Prostate gland (tissue), 2 donors: ENCODE measurements at regions not wholly inside any gene's neighbourhood (a gene's known extent, or its start where the extent isn't known, plus 50 kb on each side); places are given as distances from the start of the nearest gene placed in this dataset.

Experiments used
- DNase-seq: peaks from one replicate; pipeline ENCODE4 v3.0.0-alpha.2; 2019; ENCODE audit warnings: low spot score
- H3K27ac ChIP-seq, 2 donors: fragments of 200-600 bp; sonication (generic); 2 replicates each; pipeline ENCODE4 v1.5.1; 2017 to 2019
- H3K27me3 ChIP-seq: fragments of 200-600 bp; sonication (generic); replicated peaks from 2 replicates; pipeline ENCODE4 v1.5.1; 2019; ENCODE audit not compliant: insufficient read depth
- H3K36me3 ChIP-seq, 2 donors: fragments of 200-600 bp; sonication (generic); 1 replicate in 1 of 2; 2 replicates in 1 of 2; pipeline versions ENCODE4 v1.5.1 to v1.8.1; 2017 to 2019
- H3K4me1 ChIP-seq: fragments of 200-600 bp; sonication (generic); replicated peaks from 2 replicates; pipeline ENCODE4 v1.5.1; 2019
- H3K4me3 ChIP-seq, 2 donors: fragments of 200-600 bp; sonication (generic); 2 replicates each; pipeline ENCODE4 v1.5.1; 2017 to 2019
- H3K9me3 ChIP-seq: fragments of 200-600 bp; sonication (generic); 2 replicates; pipeline ENCODE4 v1.5.1; 2017
- POLR2A ChIP-seq: fragments of 450-650 bp; IDR thresholded peaks from one replicate; pipeline ENCODE4 v1.6.1; 2016; ENCODE audit warnings: antibody characterized with exemption, mild to moderate bottlenecking
- POLR2AphosphoS5 ChIP-seq: sonication (generic); formaldehyde crosslinking; IDR thresholded peaks from one replicate; pipeline ENCODE4 v1.6.1; 2017; ENCODE audit warnings: antibody characterized with exemption
- WGBS: methylation state at CpG from one replicate; pipeline ENCODE4 v1.1.5; 2018; 5-methylcytosine and 5-hydroxymethylcytosine counted together
- intact Hi-C: fragments of 100-400 bp; cut with DNase I; formaldehyde crosslinking; loops from one replicate; pipeline ENCODE4 v1.14.2; 2022
- TF ChIP-seq, protein P1 (sequence below), 4 experiments: fragments of 200-600 bp in 2 of 4; fragments of 450-650 bp in 2 of 4; sonication (generic) in 2 of 4; IDR thresholded peaks; 1 replicate in 3 of 4; 2 replicates in 1 of 4; pipeline ENCODE4 v1.5.1; 2016 to 2019; ENCODE audit warnings: antibody characterized with exemption in 4 of 4, mild to moderate bottlenecking in 2 of 4, moderate library complexity in 2 of 4

DNA sequence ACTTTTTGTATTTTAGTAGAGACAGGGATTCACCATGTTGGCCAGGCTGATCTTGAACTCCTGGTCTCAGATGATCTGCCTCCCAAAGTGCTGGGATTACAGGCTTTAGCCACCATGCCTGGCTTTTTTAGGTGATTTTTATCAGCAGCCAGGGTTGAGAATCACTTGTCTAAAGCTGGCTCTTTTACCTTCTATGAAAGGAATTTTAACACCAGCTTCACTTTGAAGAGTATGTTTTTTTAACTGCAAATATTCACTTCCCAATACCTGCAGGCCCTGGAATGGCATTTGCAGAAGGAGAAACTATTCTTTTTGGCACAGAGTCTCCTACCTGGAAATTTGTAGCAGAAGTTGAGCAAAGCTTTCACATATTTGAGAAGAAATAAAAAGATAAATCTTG is 63.6 kb upstream of the NAA20 start:
- Histone ChIP-seq H3K9me3 (no peaks in the 10 kb centered on the region), H3K4me1 (no peaks in the 10 kb centered on the region), H3K27ac (no peak overlapping the region), H3K27me3 (no peaks in the 10 kb centered on the region), H3K4me3 (no peak overlapping the region), H3K36me3 (no peaks in the 10 kb centered on the region)
- TF ChIP-seq, protein P1, sequence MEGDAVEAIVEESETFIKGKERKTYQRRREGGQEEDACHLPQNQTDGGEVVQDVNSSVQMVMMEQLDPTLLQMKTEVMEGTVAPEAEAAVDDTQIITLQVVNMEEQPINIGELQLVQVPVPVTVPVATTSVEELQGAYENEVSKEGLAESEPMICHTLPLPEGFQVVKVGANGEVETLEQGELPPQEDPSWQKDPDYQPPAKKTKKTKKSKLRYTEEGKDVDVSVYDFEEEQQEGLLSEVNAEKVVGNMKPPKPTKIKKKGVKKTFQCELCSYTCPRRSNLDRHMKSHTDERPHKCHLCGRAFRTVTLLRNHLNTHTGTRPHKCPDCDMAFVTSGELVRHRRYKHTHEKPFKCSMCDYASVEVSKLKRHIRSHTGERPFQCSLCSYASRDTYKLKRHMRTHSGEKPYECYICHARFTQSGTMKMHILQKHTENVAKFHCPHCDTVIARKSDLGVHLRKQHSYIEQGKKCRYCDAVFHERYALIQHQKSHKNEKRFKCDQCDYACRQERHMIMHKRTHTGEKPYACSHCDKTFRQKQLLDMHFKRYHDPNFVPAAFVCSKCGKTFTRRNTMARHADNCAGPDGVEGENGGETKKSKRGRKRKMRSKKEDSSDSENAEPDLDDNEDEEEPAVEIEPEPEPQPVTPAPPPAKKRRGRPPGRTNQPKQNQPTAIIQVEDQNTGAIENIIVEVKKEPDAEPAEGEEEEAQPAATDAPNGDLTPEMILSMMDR (IDR thresholded peaks at IDR 0.05): no peak
- TF ChIP-seq POLR2AphosphoS5 (no peak), POLR2A (no peak)
- intact Hi-C loops: no loop called here
- no peak for DNase-seq

GRCh38 chr20:19956976-19957375 is 60.2 kb upstream of the NAA20 start:
- H3K27ac ChIP-seq: no peak overlapping the region
- DNase-seq: no peak
- H3K4me1 ChIP-seq: peaks cover 2% of the 10 kb centered on the region
- TF ChIP-seq, protein P1 (IDR thresholded peaks at IDR 0.05): no peak
- TF ChIP-seq POLR2AphosphoS5: no peak
- no peak for TF ChIP-seq POLR2A
- H3K4me3 ChIP-seq: no peak overlapping the region
- intact Hi-C loops: no loop called here
- no peaks in the 10 kb centered on the region for H3K27me3 ChIP-seq
- no peaks in the 10 kb centered on the region for H3K9me3 ChIP-seq
- no peaks in the 10 kb centered on the region for H3K36me3 ChIP-seq
- 87% methylated on average over 4 of the region's 4 CpGs for WGBS

GRCh38 chr20:19958219-19958618 is 58.9 kb upstream of the NAA20 start:
- WGBS: 61% methylated on average over 3 of the region's 3 CpGs
- Histone ChIP-seq H3K9me3 (no peaks in the 10 kb centered on the region), H3K4me3 (no peak overlapping the region), H3K36me3 (no peaks in the 10 kb centered on the region), H3K27ac (no peak overlapping the region), H3K4me1 (peaks cover 2% of the 10 kb centered on the region), H3K27me3 (no peaks in the 10 kb centered on the region)
- TF ChIP-seq, protein P1 (IDR thresholded peaks at IDR 0.05): no peak
- TF ChIP-seq POLR2AphosphoS5: peak; percentile 81
- DNase-seq: peak; percentile 72
- intact Hi-C loops: no loop called here

GRCh38 chr20:19958928-19959327 is 58.2 kb upstream of the NAA20 start:
- Histone ChIP-seq H3K36me3 (no peaks in the 10 kb centered on the region), H3K9me3 (no peaks in the 10 kb centered on the region), H3K27ac (no peak overlapping the region), H3K4me1 (peaks cover 4% of the 10 kb centered on the region), H3K4me3 (no peak overlapping the region), H3K27me3 (no peaks in the 10 kb centered on the region)
- 95% methylated on average over 4 of the region's 4 CpGs for WGBS
- TF ChIP-seq POLR2A (no peak), POLR2AphosphoS5 (no peak)
- TF ChIP-seq, protein P1 (IDR thresholded peaks at IDR 0.05): no peak
- intact Hi-C loops: no loop called here
- DNase-seq: no peak

- Histone ChIP-seq H3K27me3 (no peaks in the 10 kb centered on the region), H3K27ac (peak overlapping the region; percentile 36 to 85), H3K36me3 (no peaks in the 10 kb centered on the region), H3K9me3 (no peaks in the 10 kb centered on the region), H3K4me1 (peaks cover 13% of the 10 kb centered on the region), H3K4me3 (no peak overlapping the region)
- intact Hi-C loops: no loop called here
- 93% methylated on average over 2 of the region's 2 CpGs for WGBS
- DNase-seq: no peak
- no peak for TF ChIP-seq POLR2AphosphoS5
- TF ChIP-seq, protein P1 (IDR thresholded peaks at IDR 0.05): no peak
Measured at GRCh38 chr20:19960745-19961144, 56.4 kb upstream of the NAA20 start.
